ENCODE measurements at regions not wholly inside any gene's neighbourhood (a gene's known extent, or its start where the extent isn't known, plus 50 kb on each side); places are given as distances from the start of the nearest gene placed in this dataset.

- no peak for TF ChIP-seq TCF12 (IDR thresholded peaks at IDR 0.05; ENCODE audit: low read depth)
- TF ChIP-seq, protein P1, sequence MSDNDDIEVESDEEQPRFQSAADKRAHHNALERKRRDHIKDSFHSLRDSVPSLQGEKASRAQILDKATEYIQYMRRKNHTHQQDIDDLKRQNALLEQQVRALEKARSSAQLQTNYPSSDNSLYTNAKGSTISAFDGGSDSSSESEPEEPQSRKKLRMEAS (IDR thresholded peaks at IDR 0.05), result no peak
- no peak for TF ChIP-seq FOXM1 (IDR thresholded peaks at IDR 0.05; ENCODE audit: borderline replicate concordance, low read depth)
- no peak for TF ChIP-seq EP300 (IDR thresholded peaks at IDR 0.05; ENCODE audit: borderline replicate concordance)
- no peak for TF ChIP-seq YY1 (IDR thresholded peaks at IDR 0.05; ENCODE audit: low read depth)
- no peak for TF ChIP-seq NFIC (IDR thresholded peaks at IDR 0.05)
- TF ChIP-seq ZBTB7A (IDR thresholded peaks at IDR 0.05; ENCODE audit: low read depth), result no peak
Measured at GRCh38 chr21:19565587-19565986, 1162.0 kb upstream of the TMPRSS15 start.
